ENCODE measurements at regions not wholly inside any gene's neighbourhood (a gene's known extent, or its start where the extent isn't known, plus 50 kb on each side); places are given as distances from the start of the nearest gene placed in this dataset.

GRCh38 chr14:83899706-83900105 is 1630.2 kb upstream of the FLRT2 start:
- Histone ChIP-seq H3K9me2 (ENCODE audit: insufficient read depth, low read length) (no peaks in the 10 kb centered on the region), H3K9me3 (ENCODE audit: low read length) (no peaks in the 10 kb centered on the region), H4K20me1 (ENCODE audit: insufficient read depth, low read length) (no peaks in the 10 kb centered on the region), H3K4me3 (ENCODE audit: low read depth, low read length, poor library complexity, severe bottlenecking) (no peak overlapping the region), H3K79me2 (ENCODE audit: insufficient read depth, low read depth, low read length) (no peaks in the 10 kb centered on the region), H3K4me2 (ENCODE audit: low read length) (no peak overlapping the region), H3K4me1 (ENCODE audit: insufficient read depth, low read length, poor library complexity, severe bottlenecking) (no peaks in the 10 kb centered on the region), H2AFZ (ENCODE audit: low read length) (no peak overlapping the region), H3K36me3 (ENCODE audit: insufficient read depth, low read length) (no peaks in the 10 kb centered on the region), H3K27ac (ENCODE audit: low read depth, low read length, poor library complexity, severe bottlenecking) (no peak overlapping the region)
- ChIA-PET CTCF (ENCODE audit: unreplicated experiment) (no interaction called here), POLR2A (interaction anchor here (0.5 kb wide), 1 partner anchor 62 kb away, joined by 3 read pairs; no protein-coding TSS in a partner anchor)
- no peak for DNase-seq (ENCODE audit: low spot score)
- no peak for TF ChIP-seq CTCF (conservative IDR thresholded peaks at IDR 0.05; ENCODE audit: low read length)
- no TSS peak for BruUV-seq (replicated peaks)
- intact Hi-C loops (cut with micrococcal nuclease; ENCODE audit: unreplicated experiment): no loop called here

- no peak overlapping the region for H2AFZ ChIP-seq (ENCODE audit: low read length)
- no peak for TF ChIP-seq EZH2phosphoT487 (IDR thresholded peaks at IDR 0.05; ENCODE audit: borderline replicate concordance, low read depth, low read length)
- TF ChIP-seq CTCF (conservative IDR thresholded peaks at IDR 0.05; ENCODE audit: low read length): no peak
- no peak for DNase-seq (ENCODE audit: low spot score)
- H3K9me2 ChIP-seq (ENCODE audit: insufficient read depth, low read length): no peaks in the 10 kb centered on the region
- POLR2A ChIA-PET: no interaction called here
- no peaks in the 10 kb centered on the region for H3K9me3 ChIP-seq (ENCODE audit: low read length)
- H3K36me3 ChIP-seq (ENCODE audit: insufficient read depth, low read length): no peaks in the 10 kb centered on the region
- H4K20me1 ChIP-seq (ENCODE audit: insufficient read depth, low read length): no peaks in the 10 kb centered on the region
- no peaks in the 10 kb centered on the region for H3K79me2 ChIP-seq (ENCODE audit: insufficient read depth, low read depth, low read length)
- BruUV-seq (replicated peaks): no TSS peak
- H3K4me2 ChIP-seq (ENCODE audit: low read length): no peak overlapping the region
- H3K4me3 ChIP-seq (ENCODE audit: low read depth, low read length, poor library complexity, severe bottlenecking): no peak overlapping the region
- no peaks in the 10 kb centered on the region for H3K4me1 ChIP-seq (ENCODE audit: insufficient read depth, low read length, poor library complexity, severe bottlenecking)
- intact Hi-C loops (cut with micrococcal nuclease; ENCODE audit: unreplicated experiment): no loop called here
- no peak overlapping the region for H3K27ac ChIP-seq (ENCODE audit: low read depth, low read length, poor library complexity, severe bottlenecking)
- CTCF ChIA-PET (ENCODE audit: unreplicated experiment): no interaction called here
Measured at GRCh38 chr14:83905157-83905556, 1624.8 kb upstream of the FLRT2 start.

- CTCF ChIA-PET (ENCODE audit: unreplicated experiment): no interaction called here
- DNase-seq (ENCODE audit: low spot score): no peak
- Histone ChIP-seq H3K4me2 (ENCODE audit: low read length) (no peak overlapping the region), H3K27ac (ENCODE audit: low read depth, low read length, poor library complexity, severe bottlenecking) (no peak overlapping the region), H3K9me2 (ENCODE audit: insufficient read depth, low read length) (no peaks in the 10 kb centered on the region), H3K79me2 (ENCODE audit: insufficient read depth, low read depth, low read length) (no peaks in the 10 kb centered on the region), H3K36me3 (ENCODE audit: insufficient read depth, low read length) (no peaks in the 10 kb centered on the region), H3K4me1 (ENCODE audit: insufficient read depth, low read length, poor library complexity, severe bottlenecking) (no peaks in the 10 kb centered on the region), H2AFZ (ENCODE audit: low read length) (no peak overlapping the region), H3K4me3 (ENCODE audit: low read depth, low read length, poor library complexity, severe bottlenecking) (no peak overlapping the region), H4K20me1 (ENCODE audit: insufficient read depth, low read length) (no peaks in the 10 kb centered on the region), H3K9me3 (ENCODE audit: low read length) (no peaks in the 10 kb centered on the region)
- POLR2A ChIA-PET: interaction anchor here (1.0 kb wide), 1 partner anchor 9 kb away, joined by 3 read pairs; no protein-coding TSS in a partner anchor
- no TSS peak for BruUV-seq (replicated peaks)
- TF ChIP-seq EZH2phosphoT487 (IDR thresholded peaks at IDR 0.05; ENCODE audit: borderline replicate concordance, low read depth, low read length): no peak
- no peak for TF ChIP-seq CTCF (conservative IDR thresholded peaks at IDR 0.05; ENCODE audit: low read length)
- intact Hi-C loops (cut with micrococcal nuclease; ENCODE audit: unreplicated experiment): no loop called here
Measured at GRCh38 chr14:83908419-83908818, 1621.5 kb upstream of the FLRT2 start.

Data from OCI-LY7 (cell line).